Liver (tissue), 3 donors: ENCODE measurements at regions not wholly inside any gene's neighbourhood (a gene's known extent, or its start where the extent isn't known, plus 50 kb on each side); places are given as distances from the start of the nearest gene placed in this dataset.

ENCODE experiments used
- CTCF ChIP-seq: fragments of 150-350 bp; IDR thresholded peaks from 2 replicates; pipeline ENCODE4 v1.5.1; 2017; ENCODE audit warnings: improper control_type of control experiment, low read depth, low read length; ENCODE audit not compliant: missing input control
- HNF4G ChIP-seq: IDR thresholded peaks from 2 replicates; pipeline ENCODE4 v1.6.1; 2016; ENCODE audit warnings: antibody characterized with exemption
- donor health status: healthy.
- donor health status: healthy.

- TF ChIP-seq CTCF (no peak), HNF4G (no peak)
These were observed 592.3 kb downstream of the SH2D4B start for GRCh38 chr10:81130014-81130413.
